Stimulated activated CD8-positive, alpha-beta memory T cell treated with anti-CD3 and anti-CD28 coated beads, Interleukin-7, amount 100 ng/mL, for 24 hours (primary cell): ENCODE measurements at regions not wholly inside any gene's neighbourhood (a gene's known extent, or its start where the extent isn't known, plus 50 kb on each side); places are given as distances from the start of the nearest gene placed in this dataset.

Source experiments
- DNase-seq: peaks from one replicate; pipeline ENCODE4 v3.0.0-alpha.2; 2020; ENCODE audit warnings: low read depth

- DNase-seq = no peak
Measured at GRCh38 chr5:124059200-124059599, 547.2 kb downstream of the CSNK1G3 start.

- no peak for DNase-seq
Measured at GRCh38 chr5:124057724-124058231, 545.8 kb downstream of the CSNK1G3 start.

- no peak for DNase-seq
Measured at GRCh38 chr5:124056991-124057723, 545.2 kb downstream of the CSNK1G3 start.

GRCh38 chr5:124056326-124056990 is 544.5 kb downstream of the CSNK1G3 start:
- DNase-seq = no peak

GRCh38 chr5:124055751-124056150 is 543.8 kb downstream of the CSNK1G3 start:
- DNase-seq = no peak

GRCh38 chr5:124054564-124054963 is 542.6 kb downstream of the CSNK1G3 start:
- DNase-seq = no peak

- no peak for DNase-seq
Measured at GRCh38 chr5:124053340-124053739, 541.4 kb downstream of the CSNK1G3 start.

- no peak for DNase-seq
Measured at GRCh38 chr5:124052201-124052600, 540.2 kb downstream of the CSNK1G3 start.

- DNase-seq = no peak
Measured at GRCh38 chr5:124050120-124050770, 538.3 kb downstream of the CSNK1G3 start.

- no peak for DNase-seq
Measured at GRCh38 chr5:124045412-124045811, 533.4 kb downstream of the CSNK1G3 start.

- DNase-seq = no peak
Measured at GRCh38 chr5:124044613-124045012, 532.6 kb downstream of the CSNK1G3 start.

GRCh38 chr5:124043456-124043855 is 531.5 kb downstream of the CSNK1G3 start:
- no peak for DNase-seq

GRCh38 chr5:124040799-124041198 is 528.8 kb downstream of the CSNK1G3 start:
- DNase-seq = no peak

- no peak for DNase-seq
Measured at GRCh38 chr5:124039410-124039809, 527.4 kb downstream of the CSNK1G3 start.

GRCh38 chr5:124036786-124037185 is 524.8 kb downstream of the CSNK1G3 start:
- DNase-seq = no peak

GRCh38 chr5:124034963-124035362 is 523.0 kb downstream of the CSNK1G3 start:
- no peak for DNase-seq

GRCh38 chr5:124034083-124034700 is 522.2 kb downstream of the CSNK1G3 start:
- no peak for DNase-seq

GRCh38 chr5:124030043-124030491 is 518.1 kb downstream of the CSNK1G3 start:
- no peak for DNase-seq

GRCh38 chr5:124027441-124027840 is 515.5 kb downstream of the CSNK1G3 start:
- DNase-seq = no peak

- DNase-seq = no peak
Measured at GRCh38 chr5:124025306-124025845, 513.4 kb downstream of the CSNK1G3 start.

GRCh38 chr5:124022966-124023365 is 511.0 kb downstream of the CSNK1G3 start:
- DNase-seq = no peak

- no peak for DNase-seq
Measured at GRCh38 chr5:124021776-124022175, 509.8 kb downstream of the CSNK1G3 start.
